ENCODE measurements at regions not wholly inside any gene's neighbourhood (a gene's known extent, or its start where the extent isn't known, plus 50 kb on each side); places are given as distances from the start of the nearest gene placed in this dataset.

- TF ChIP-seq CTCF (IDR thresholded peaks at IDR 0.05; ENCODE audit: low read length) (no peak), EZH2 (optimal IDR thresholded peaks at IDR 0.05; ENCODE audit: low read depth, low read length) (no peak), EZH2phosphoT487 (IDR thresholded peaks at IDR 0.05; ENCODE audit: low read length) (no peak)
- Histone ChIP-seq H3K4me2 (ENCODE audit: low read depth, low read length) (no peak overlapping the region), H3K9ac (ENCODE audit: low read length) (no peak overlapping the region), H3K4me1 (ENCODE audit: low read length) (no peaks in the 10 kb centered on the region), H3K36me3 (replicated peaks; ENCODE audit: insufficient read depth, low read length) (no peaks in the 10 kb centered on the region), H3K9me3 (replicated peaks; ENCODE audit: insufficient read depth, low read length) (no peaks in the 10 kb centered on the region), H3F3A (ENCODE audit: insufficient read depth, low read length) (no peaks in the 10 kb centered on the region), H3K27ac (ENCODE audit: low read length) (no peak overlapping the region), H3K9me2 (replicated peaks; ENCODE audit: insufficient read depth, low read length) (no peaks in the 10 kb centered on the region), H3K4me3 (ENCODE audit: low read length) (no peak overlapping the region), H3K79me2 (ENCODE audit: low read length) (no peaks in the 10 kb centered on the region), H3K27me3 (replicated peaks; ENCODE audit: insufficient read depth, low read length) (no peaks in the 10 kb centered on the region), H4K20me1 (ENCODE audit: insufficient read depth, low read length) (no peaks in the 10 kb centered on the region), H2AFZ (ENCODE audit: low read length) (no peak overlapping the region)
- no peak for DNase-seq
Measured at GRCh38 chr15:46039703-46040102, 404.9 kb downstream of the SQOR start.

GRCh38 chr15:46041905-46042304 lies 407.1 kb downstream of the SQOR start:
- Histone ChIP-seq H3K9ac (ENCODE audit: low read length) (no peak overlapping the region), H3K27me3 (replicated peaks; ENCODE audit: insufficient read depth, low read length) (no peaks in the 10 kb centered on the region), H3K27ac (ENCODE audit: low read length) (no peak overlapping the region), H3K79me2 (ENCODE audit: low read length) (no peaks in the 10 kb centered on the region), H2AFZ (ENCODE audit: low read length) (no peak overlapping the region), H3K9me3 (replicated peaks; ENCODE audit: insufficient read depth, low read length) (no peaks in the 10 kb centered on the region), H3K4me3 (ENCODE audit: low read length) (no peak overlapping the region), H4K20me1 (ENCODE audit: insufficient read depth, low read length) (no peaks in the 10 kb centered on the region), H3K36me3 (replicated peaks; ENCODE audit: insufficient read depth, low read length) (no peaks in the 10 kb centered on the region), H3K4me2 (ENCODE audit: low read depth, low read length) (no peak overlapping the region), H3K9me2 (replicated peaks; ENCODE audit: insufficient read depth, low read length) (no peaks in the 10 kb centered on the region), H3K4me1 (ENCODE audit: low read length) (no peaks in the 10 kb centered on the region), H3F3A (ENCODE audit: insufficient read depth, low read length) (no peaks in the 10 kb centered on the region)
- TF ChIP-seq EZH2phosphoT487 (IDR thresholded peaks at IDR 0.05; ENCODE audit: low read length) (no peak), EZH2 (optimal IDR thresholded peaks at IDR 0.05; ENCODE audit: low read depth, low read length) (no peak), CTCF (IDR thresholded peaks at IDR 0.05; ENCODE audit: low read length) (no peak)
- DNase-seq: no peak

GRCh38 chr15:46059921-46060594 lies 425.2 kb downstream of the SQOR start:
- no peaks in the 10 kb centered on the region for H3K9me3 ChIP-seq (replicated peaks; ENCODE audit: insufficient read depth, low read length)
- no peak overlapping the region for H3K4me3 ChIP-seq (ENCODE audit: low read length)
- H3F3A ChIP-seq (ENCODE audit: insufficient read depth, low read length): no peaks in the 10 kb centered on the region
- H3K4me1 ChIP-seq (ENCODE audit: low read length): no peaks in the 10 kb centered on the region
- H3K27me3 ChIP-seq (replicated peaks; ENCODE audit: insufficient read depth, low read length): no peaks in the 10 kb centered on the region
- no peaks in the 10 kb centered on the region for H4K20me1 ChIP-seq (ENCODE audit: insufficient read depth, low read length)
- no peak overlapping the region for H3K27ac ChIP-seq (ENCODE audit: low read length)
- no peaks in the 10 kb centered on the region for H3K9me2 ChIP-seq (replicated peaks; ENCODE audit: insufficient read depth, low read length)
- H3K36me3 ChIP-seq (replicated peaks; ENCODE audit: insufficient read depth, low read length): no peaks in the 10 kb centered on the region
- TF ChIP-seq EZH2 (optimal IDR thresholded peaks at IDR 0.05; ENCODE audit: low read depth, low read length): no peak
- TF ChIP-seq EZH2phosphoT487 (IDR thresholded peaks at IDR 0.05; ENCODE audit: low read length): no peak
- no peak for TF ChIP-seq CTCF (IDR thresholded peaks at IDR 0.05; ENCODE audit: low read length)
- H3K79me2 ChIP-seq (ENCODE audit: low read length): no peaks in the 10 kb centered on the region
- DNase-seq: no peak
- no peak overlapping the region for H2AFZ ChIP-seq (ENCODE audit: low read length)
- H3K9ac ChIP-seq (ENCODE audit: low read length): no peak overlapping the region
- no peak overlapping the region for H3K4me2 ChIP-seq (ENCODE audit: low read depth, low read length)

Data from MM.1S (cell line).